ENCODE measurements at regions not wholly inside any gene's neighbourhood (a gene's known extent, or its start where the extent isn't known, plus 50 kb on each side); places are given as distances from the start of the nearest gene placed in this dataset.

- DNase-seq: no peak
- intact Hi-C loops (cut with DNase I; ENCODE audit: low total_unique reads): no loop called here
Measured at GRCh38 chr3:117762621-117763037, 1053.0 kb downstream of the TUSC7 start.

GRCh38 chr3:117763561-117763960, 1054.0 kb downstream of the TUSC7 start:
- no peak for DNase-seq
- Histone ChIP-seq H3K27me3 (replicated peaks in 1 of 7) (no peaks in the 10 kb centered on the region), H3K4me3 (no peak overlapping the region), H3K4me1 (peaks cover 0 to 7% (median 0%) of the 10 kb centered on the region in 6 donors), H3K27ac (no peak overlapping the region), H3K9me3 (no peaks in the 10 kb centered on the region), H3K36me3 (no peaks in the 10 kb centered on the region)
- intact Hi-C loops (cut with DNase I; ENCODE audit: low total_unique reads): no loop called here
- no peak for TF ChIP-seq POLR2AphosphoS5 (IDR thresholded peaks at IDR 0.05)
- TF ChIP-seq POLR2A (IDR thresholded peaks at IDR 0.05): no peak
- TF ChIP-seq, protein P1, sequence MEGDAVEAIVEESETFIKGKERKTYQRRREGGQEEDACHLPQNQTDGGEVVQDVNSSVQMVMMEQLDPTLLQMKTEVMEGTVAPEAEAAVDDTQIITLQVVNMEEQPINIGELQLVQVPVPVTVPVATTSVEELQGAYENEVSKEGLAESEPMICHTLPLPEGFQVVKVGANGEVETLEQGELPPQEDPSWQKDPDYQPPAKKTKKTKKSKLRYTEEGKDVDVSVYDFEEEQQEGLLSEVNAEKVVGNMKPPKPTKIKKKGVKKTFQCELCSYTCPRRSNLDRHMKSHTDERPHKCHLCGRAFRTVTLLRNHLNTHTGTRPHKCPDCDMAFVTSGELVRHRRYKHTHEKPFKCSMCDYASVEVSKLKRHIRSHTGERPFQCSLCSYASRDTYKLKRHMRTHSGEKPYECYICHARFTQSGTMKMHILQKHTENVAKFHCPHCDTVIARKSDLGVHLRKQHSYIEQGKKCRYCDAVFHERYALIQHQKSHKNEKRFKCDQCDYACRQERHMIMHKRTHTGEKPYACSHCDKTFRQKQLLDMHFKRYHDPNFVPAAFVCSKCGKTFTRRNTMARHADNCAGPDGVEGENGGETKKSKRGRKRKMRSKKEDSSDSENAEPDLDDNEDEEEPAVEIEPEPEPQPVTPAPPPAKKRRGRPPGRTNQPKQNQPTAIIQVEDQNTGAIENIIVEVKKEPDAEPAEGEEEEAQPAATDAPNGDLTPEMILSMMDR (IDR thresholded peaks at IDR 0.05 in 8 of 11, conservative IDR thresholded peaks at IDR 0.05 in 3 of 11): no peak
- WGBS, 5 donors: 23 to 45% (median 35%) methylated on average over 4 of the region's 4 CpGs

More at GRCh38 chr3:117762621-117763037, 1053.0 kb downstream of the TUSC7 start:
- WGBS, 5 donors: 25 to 42% (median 32%) methylated on average over 3 of the region's 3 CpGs
- H3K4me3 ChIP-seq: no peak overlapping the region
- no peaks in the 10 kb centered on the region for H3K36me3 ChIP-seq
- TF ChIP-seq POLR2AphosphoS5 (IDR thresholded peaks at IDR 0.05): no peak
- TF ChIP-seq, protein P1 (IDR thresholded peaks at IDR 0.05 in 8 of 11, conservative IDR thresholded peaks at IDR 0.05 in 3 of 11): no peak
- TF ChIP-seq POLR2A (IDR thresholded peaks at IDR 0.05): no peak
- no peaks in the 10 kb centered on the region for H3K27me3 ChIP-seq (replicated peaks in 1 of 7)
- no peaks in the 10 kb centered on the region for H3K9me3 ChIP-seq
- peak overlapping the region in 1 of 8 donors; percentile 18 for H3K27ac ChIP-seq
- H3K4me1 ChIP-seq: peaks cover 0 to 7% (median 0%) of the 10 kb centered on the region in 6 donors

DNA sequence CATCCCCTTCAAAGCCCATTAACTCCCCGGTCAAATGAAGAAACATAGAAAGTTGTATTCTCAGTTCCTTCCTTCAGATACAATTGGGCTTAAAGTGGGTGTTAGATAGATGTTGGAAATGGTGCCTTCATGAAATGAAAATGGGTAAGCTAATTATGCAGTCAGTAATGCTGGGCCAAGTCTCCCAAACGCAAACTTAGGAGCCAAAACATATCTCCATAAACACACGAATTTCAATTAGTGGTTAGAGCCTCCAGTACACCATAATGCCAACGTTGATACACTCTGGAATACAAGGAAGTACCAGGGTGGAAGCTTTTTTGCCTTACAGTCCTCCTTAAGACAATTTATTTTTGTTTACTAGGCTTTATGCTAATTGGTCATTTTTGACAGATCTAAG, 1059.0 kb downstream of the TUSC7 start:
- Histone ChIP-seq H3K36me3 (no peaks in the 10 kb centered on the region), H3K4me1 (no peaks in the 10 kb centered on the region), H3K4me3 (no peak overlapping the region), H3K9me3 (no peaks in the 10 kb centered on the region), H3K27ac (no peak overlapping the region), H3K27me3 (replicated peaks in 1 of 7) (no peaks in the 10 kb centered on the region)
- 64 to 79% (median 71%) methylated on average over 4 of the region's 4 CpGs for WGBS, 5 donors
- TF ChIP-seq POLR2A (IDR thresholded peaks at IDR 0.05): no peak
- TF ChIP-seq POLR2AphosphoS5 (IDR thresholded peaks at IDR 0.05): no peak
- TF ChIP-seq, protein P1 (IDR thresholded peaks at IDR 0.05 in 8 of 11, conservative IDR thresholded peaks at IDR 0.05 in 3 of 11): no peak
- intact Hi-C loops (cut with DNase I; ENCODE audit: low total_unique reads): no loop called here
- no peak for DNase-seq

- no peaks in the 10 kb centered on the region for H3K27me3 ChIP-seq (replicated peaks in 1 of 7)
- DNase-seq: no peak
- intact Hi-C loops (cut with DNase I; ENCODE audit: low total_unique reads): no loop called here
- no peak overlapping the region for H3K27ac ChIP-seq
- TF ChIP-seq POLR2A (IDR thresholded peaks at IDR 0.05) (no peak), POLR2AphosphoS5 (IDR thresholded peaks at IDR 0.05) (no peak)
- TF ChIP-seq, protein P1 (IDR thresholded peaks at IDR 0.05 in 8 of 11, conservative IDR thresholded peaks at IDR 0.05 in 3 of 11): no peak
- peaks cover 0 to 12% (median 0%) of the 10 kb centered on the region in 8 donors for H3K9me3 ChIP-seq
- no peaks in the 10 kb centered on the region for H3K36me3 ChIP-seq
- no peak overlapping the region for H3K4me3 ChIP-seq
- no peaks in the 10 kb centered on the region for H3K4me1 ChIP-seq
Measured at GRCh38 chr3:117774130-117774529, 1064.6 kb downstream of the TUSC7 start.

Measured in spleen (tissue), 11 donors.